Amniotic stem cell (primary cell): ENCODE measurements at regions not wholly inside any gene's neighbourhood (a gene's known extent, or its start where the extent isn't known, plus 50 kb on each side); places are given as distances from the start of the nearest gene placed in this dataset.

Experiments
- DNase-seq: peaks from one replicate; lab custom pipeline; 2025; lab: John Stamatoyannopoulos, UW

DNA sequence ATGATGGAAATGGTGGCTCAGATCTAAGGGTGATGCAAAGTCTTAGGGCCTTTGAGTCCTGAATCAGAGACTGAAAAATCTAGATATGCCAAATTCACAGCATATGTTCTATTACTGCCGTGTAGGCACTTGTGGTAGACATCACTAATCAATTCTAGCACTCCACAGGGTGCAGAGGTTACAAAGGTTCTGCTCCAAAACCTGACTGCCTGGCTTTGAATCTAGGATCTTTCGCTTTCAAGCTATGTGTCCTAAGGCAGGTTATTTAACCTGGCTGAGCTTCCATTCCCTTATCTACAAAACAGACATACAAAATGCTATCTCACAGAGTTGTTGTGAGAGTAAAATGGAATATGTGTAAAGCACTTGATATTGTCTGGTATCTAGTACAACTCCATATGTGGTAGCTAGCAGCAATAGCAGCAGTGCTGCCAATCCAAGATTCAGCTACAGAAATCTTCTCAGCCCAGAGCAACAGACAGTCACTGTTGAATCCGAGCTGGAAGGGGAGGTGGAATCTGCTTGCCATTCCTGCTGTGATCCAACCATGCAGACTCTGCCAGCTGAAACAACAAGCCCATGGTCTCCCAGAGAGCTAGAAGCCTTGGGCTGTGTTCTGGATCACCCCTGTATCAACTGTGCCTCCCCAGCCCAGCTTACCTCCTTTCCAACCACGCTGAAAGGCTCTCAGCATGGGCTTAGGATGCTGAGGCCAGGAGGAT is 206.9 kb downstream of the TFAP2C start:
- DNase-seq: no peak

DNA sequence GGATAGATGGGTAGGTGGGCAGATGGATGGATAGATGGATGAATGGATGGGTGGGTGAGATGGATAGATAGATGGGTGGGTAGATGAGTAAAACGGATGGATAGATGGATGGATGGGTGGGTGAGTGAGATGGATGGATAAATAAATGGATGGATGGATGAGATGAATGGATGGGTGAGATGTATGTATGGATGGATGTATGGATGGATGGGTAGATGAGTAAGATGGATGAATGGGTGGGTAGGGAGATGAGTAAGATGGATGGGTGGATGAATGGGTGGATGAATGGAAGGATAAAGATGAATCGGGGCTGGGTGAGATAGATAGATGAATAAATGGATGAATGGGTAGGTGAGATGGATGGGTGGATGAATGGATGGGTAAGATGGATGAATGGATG is 210.1 kb downstream of the TFAP2C start:
- no peak for DNase-seq

DNA sequence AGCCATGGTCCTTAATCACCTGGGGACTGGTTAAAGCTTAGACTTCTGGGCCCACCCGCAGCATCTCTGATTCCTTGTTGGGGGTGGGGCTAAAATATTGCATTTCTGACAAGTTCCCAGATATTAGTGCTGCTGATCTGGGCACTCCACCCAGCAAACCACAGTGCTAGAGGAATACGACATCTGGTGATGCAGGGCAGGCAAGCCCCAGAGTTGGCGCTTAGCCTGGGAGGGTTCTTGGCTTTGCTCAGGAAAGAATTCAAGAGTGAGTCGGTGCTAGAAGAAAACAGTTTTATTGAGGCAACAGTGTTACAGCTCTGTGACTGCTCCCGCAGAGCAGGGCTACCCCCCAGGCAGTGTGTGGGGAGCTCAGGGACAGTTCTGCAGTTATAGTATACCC is 210.7 kb downstream of the TFAP2C start:
- no peak for DNase-seq

DNA sequence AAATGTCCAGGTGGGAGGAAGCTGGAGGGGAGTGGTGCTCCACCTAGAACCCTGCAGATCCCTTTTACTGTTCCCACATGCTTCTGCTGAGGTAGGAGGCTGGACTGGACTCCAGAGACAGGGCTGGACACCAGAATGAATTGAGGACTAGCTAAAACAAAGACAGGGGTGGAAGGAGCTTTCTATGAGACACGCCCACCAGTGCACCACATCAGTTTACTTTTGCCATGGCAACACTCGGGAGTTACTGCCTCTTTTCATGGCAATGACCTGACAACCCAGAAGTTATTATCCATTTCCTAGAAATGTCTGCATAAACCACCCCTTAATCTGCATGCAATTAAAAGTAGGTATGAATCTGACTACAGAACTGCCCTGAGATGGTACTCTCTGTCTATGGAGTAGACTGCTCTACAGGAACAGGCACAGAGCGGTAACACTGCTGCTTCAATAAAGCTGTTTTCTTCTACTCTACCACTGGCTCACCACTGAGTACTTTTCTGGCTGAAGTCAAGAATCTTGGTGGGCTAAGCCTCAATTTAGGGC is 211.7 kb downstream of the TFAP2C start:
- DNase-seq: no peak

DNA sequence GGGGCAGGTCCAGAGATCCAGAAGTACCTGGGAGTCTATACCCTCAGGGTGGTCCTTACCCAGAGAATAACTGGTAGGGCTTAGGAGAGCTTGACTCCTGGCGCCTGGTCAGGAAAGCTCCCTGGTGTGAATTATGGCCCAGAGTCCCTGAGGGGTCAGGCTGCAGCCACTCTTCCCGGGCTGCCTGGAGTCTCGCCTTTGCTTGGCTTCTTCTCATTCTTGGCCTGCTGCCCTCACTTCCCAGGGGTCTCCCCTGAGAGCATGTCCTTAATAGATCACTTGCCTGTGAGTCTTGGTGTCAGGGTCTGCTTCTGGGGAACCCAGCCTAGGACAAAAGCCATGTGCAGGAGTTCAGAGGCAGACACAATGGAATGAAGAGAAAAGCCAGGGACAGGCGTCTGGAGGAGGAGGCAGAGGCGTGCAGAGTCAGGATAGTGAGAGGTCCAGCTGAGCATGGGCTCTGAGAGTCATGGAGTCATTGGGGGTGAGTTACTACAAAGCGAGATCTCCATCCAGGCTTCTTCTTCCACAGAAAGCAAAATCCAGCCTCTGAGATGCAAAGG is 212.3 kb downstream of the TFAP2C start:
- no peak for DNase-seq

DNA sequence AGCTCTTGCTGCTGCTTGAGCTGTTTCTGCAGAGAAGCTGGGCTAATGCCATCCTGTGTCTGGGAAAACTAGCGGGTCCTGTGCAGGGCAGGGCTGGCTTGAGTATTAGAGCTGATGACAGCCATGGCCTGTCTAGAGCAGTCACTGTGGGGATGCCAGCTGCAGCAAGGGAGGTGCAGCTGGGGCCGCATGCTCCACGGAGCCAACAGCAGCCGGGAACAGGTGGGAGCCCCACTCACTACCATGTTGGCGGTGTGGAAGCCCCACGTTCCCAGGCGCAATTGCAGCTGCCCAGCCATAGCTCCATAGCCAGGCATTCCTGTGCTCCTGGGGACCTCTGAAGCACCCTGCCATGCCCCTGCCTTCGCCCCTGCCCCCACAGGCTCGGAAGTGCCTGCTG is 212.9 kb downstream of the TFAP2C start:
- no peak for DNase-seq

DNA sequence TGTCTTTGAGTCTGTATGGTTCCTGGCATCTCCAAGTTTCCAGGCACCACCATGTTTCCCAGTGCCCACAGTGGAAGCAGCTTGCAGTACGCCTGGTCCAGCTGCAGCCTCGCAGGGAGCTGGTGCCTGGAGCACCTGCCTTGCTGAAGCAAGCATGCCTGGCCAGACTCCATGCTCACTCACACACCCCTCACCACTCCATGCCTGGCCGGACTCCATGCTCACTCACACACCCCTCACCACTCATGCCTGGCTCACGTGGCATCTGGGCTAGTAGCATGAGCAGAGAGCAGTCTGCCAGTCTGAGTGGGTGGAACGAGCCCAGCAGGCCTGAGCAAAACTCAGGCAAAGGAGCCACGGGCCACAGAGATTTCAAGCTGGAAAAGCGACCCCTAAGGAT is 214.3 kb downstream of the TFAP2C start:
- DNase-seq: no peak

DNA sequence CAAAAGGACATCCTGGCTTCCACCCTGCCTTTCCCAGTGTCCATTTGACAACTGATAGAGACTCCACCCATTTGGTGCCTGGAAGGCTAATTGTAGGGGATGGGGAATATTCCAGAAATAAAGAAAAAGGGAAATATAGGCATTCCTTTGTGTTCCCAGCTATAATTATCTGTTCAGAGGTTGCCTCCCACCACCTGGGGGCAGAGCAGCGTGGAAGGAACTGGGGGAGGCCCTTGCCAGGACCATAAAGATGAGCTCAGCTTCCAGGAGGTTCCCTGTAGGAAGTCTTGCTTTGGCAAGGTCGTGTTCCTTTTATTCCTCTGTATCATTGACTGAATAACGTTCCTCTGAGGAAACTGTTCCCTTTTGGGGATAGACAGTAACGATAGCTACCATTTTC is 214.7 kb downstream of the TFAP2C start:
- no peak for DNase-seq

DNA sequence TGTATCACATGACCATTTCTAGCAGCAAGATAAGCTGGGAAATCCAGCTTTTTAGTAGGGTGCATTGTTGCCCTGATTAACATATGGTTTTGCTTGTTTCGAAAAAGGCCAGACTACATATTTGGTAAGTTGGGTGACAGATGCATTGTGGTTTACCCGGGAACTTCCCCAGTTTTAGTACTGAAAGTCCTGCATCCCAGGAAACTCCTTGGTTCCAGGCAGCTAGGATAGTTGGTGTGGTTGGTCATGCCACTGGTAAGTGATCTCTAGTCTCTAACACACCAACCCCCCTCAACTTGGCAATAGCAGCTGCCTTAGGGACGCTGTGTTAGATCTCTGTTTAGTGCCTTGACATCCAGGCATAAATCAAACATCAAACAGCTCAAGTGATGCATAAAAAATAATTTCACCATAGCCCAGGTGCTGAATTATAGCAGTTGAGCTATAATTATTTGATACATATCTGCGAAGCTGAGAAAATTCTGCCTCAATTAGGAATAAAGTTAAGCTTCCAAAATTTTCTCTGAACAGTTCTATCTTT is 216.5 kb downstream of the TFAP2C start:
- no peak for DNase-seq

DNA sequence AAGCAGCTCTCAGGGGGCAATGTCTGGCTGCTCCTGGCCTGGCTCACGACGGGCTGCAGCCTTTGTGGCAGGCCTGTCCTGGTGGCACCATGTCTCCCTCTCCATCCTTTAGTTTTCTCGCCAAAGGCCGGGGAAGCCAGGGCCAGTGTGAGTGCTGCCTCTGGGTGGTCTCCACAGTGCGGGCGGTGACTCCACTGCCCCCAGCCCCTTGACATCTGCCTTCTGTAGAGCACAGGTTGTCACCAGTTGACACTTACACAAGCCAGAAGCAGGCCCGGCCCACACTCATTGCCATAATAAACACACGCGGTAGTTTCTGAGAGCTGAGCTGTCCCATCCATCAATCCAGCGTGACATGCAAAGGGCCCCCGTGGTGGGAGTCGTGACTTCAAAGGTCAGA is 219.5 kb downstream of the TFAP2C start:
- DNase-seq: no peak

DNA sequence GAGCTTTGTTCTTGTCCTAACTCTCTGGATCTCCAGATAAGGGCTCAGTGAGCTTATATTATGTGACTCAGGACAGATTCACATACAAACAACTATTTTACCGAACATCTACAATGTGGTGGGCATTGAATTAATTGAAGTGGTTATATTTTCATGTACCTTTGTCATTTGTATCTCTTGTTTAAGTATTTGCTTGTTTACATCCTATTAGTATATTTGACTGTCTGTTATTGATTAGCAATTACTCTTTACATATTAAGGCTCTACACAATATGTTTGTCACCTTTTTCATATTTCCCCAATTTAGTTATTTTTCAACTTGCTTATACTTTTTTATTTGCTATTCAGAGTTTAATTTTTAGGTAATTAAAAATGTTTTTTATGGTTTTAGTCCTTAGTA is 222.4 kb downstream of the TFAP2C start:
- DNase-seq: no peak

DNA sequence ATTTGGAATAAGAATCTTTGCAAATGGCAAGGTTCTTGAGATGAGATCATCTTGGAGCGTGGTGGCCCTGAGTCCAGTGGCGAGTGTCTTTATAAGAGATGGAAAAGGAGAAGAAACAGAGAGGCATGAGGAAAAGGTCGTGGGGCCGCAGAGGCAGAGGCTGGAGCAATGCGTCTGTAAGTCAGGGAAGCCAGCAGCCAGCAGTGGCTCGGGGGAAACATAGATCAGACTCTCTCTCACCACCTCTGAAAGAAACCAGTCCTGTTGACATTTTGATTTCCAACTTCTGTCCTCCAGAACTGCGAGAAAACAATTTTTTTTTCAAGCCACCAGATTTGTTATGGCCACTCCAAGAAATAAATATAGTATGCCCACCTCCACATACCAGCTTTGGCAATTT is 226.6 kb downstream of the TFAP2C start:
- DNase-seq: no peak

DNA sequence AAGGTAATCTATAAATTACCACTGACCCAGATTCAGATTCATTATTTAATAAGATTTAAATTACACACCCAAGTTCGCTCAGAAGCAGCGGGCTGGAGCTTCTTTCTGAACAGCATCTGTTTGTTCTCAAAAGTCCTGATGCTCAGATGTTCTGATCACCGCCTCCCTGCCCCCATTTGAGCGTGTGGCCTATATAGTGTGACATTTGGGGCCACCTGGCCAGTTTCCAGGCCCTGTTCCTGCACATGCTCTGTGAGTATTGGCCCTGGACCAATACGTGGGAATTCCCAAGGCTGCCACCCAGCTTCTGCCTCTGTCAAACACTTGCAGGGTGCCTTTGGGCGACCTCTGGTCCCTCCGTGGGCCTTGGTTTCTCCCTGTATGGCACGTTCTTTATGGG is 228.8 kb downstream of the TFAP2C start:
- DNase-seq: no peak

DNA sequence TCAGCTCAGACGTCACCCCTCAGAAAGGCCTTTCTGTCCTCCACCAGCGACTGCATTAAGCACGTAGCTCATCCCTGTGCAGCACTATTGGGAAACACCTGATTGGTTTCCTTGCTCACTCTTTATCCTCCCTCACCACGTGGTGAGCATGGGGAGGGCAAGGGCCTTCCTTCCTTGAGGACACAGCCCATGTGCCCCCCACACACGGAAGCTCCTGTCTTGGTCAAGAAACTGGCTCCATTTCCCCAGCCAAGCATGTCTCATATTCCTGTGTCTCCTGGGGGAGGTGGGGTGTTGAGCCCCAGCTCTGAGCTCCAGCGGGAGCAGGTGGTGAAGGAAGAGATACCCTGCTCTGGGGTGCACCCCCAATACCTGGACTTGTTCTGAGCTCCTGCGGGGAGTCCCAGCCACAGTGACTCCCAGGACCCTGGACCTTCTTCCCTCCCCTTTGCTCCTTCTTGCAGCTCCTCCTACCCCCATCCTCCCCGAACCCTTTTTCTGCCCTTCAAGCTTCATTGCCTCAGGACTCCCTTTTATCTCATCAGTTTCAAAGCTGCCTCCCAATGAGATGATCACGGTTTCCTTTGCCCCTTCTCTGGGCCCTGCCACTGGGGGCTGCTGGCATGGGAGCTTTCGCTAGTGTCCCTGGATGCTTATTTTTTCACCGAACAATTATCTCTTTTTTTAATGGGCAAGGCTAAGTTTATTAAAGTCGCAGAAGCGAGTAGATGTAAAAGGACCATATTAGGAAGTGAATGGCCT is 230.1 kb downstream of the TFAP2C start:
- DNase-seq: no peak

DNA sequence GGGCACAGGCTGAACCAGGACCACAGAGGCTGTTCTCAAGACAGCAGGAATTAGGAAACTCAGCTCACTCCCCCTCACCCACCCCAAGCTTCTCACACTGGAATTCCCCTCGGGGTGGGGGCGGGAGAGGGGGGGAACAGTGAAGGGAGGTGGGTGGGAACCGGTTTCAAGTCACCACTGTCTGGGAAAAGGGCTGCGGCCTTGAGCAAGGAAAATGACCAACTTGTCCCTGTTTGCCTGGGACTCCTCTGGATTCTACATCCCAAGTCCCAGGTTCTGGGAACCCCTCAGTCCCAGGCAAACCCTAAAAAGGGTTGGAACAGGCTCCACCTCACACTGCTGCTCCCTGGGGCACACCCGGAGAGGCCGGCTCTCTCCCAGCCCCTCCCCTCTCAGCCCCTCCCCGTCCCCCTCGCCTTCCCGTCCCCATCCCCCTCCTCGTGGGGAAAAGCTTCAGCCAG is 230.7 kb downstream of the TFAP2C start:
- DNase-seq: no peak

DNA sequence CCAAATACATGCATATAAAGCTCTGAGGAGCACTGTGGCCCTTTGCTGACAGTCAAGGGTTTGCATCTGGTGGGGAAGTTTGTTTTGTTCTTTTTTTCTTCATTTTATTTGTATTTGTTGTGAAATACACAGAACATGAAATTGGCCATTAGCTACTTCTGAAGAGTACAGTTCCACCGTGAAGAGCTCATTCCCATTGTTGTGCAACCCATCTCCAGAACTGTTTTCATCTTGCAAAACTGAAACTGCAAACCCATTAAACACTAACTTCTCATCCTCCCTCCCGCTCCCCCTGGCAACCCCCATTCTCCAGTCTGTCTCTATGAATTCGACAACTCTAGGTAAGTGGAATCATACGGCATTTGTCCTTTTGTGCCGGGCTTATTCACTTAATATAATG is 231.3 kb downstream of the TFAP2C start:
- no peak for DNase-seq

DNA sequence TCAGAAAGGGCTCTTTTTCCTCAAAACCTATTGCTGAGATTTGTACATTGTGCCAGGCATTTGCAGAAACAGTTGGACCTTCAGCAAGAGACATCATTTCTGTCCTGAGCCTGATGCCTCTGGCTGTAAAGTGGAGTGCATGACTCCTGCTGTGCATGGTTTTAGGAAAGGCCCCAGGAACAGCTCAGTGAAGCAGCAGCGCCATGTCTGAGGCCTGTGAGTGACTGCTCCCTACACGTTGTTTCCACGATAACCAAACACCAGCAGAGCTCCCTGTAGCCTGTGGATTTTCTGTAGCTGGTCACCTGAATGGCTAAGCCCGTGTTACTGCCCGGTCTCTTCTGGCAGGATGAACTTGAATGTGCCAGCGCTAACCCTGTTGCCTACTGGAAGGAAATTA is 232.5 kb downstream of the TFAP2C start:
- no peak for DNase-seq

DNA sequence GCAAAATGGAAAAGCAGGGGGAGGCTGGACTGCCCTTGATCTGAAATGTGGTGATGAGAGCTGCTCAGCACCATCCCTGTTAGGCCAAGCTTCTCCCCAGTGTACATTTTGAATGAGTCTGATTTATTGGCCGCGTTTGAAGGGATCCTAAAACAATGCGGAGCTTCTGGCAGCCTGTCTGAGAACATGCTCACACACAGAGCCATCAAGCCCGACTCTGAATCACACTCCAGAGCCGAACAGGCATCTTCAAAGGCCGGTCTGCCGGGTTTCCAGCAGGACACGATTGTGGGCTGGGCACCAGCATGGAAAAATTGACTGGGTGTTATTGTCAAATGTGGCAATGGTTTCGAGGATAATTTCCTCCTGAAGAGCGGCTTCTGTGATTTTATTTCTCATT is 235.9 kb downstream of the TFAP2C start:
- no peak for DNase-seq

DNA sequence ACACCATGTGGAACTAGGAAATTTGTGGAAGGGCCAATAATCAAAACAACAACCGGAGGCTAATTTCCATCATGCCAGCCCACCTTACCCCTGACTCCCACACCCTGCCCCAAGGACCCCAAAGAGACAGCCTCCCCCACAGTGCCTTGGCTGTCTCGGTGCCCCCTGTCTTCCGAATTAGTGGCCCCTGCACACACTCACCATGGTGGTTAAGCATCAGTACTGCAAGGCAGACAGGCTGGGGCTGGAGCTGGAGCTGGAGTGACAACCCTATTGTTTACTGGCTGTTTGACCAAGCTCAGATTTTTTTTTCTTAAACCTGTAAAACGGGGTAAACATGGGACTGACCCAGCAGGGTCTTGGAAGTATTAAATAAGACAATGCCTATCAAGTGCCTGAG is 238.0 kb downstream of the TFAP2C start:
- no peak for DNase-seq

DNA sequence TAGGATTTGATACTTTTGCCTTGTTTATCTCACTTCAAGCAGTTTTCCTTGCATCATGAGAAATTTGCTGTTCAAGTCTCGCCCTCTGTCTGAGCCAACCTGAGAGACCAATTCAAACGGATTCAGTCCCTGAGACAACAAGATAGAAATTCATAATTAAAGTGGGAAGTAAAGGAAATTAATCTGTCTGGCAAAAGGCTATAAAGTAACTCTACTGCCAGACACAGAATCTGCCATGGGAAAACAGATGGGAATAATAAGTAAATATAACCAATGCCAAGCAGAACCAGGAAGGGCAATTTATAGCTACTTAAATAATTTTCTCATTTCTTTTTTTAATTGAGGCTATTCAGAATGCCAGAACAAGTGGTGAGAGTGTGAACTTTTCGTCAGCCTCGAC is 239.6 kb downstream of the TFAP2C start:
- DNase-seq: no peak

DNA sequence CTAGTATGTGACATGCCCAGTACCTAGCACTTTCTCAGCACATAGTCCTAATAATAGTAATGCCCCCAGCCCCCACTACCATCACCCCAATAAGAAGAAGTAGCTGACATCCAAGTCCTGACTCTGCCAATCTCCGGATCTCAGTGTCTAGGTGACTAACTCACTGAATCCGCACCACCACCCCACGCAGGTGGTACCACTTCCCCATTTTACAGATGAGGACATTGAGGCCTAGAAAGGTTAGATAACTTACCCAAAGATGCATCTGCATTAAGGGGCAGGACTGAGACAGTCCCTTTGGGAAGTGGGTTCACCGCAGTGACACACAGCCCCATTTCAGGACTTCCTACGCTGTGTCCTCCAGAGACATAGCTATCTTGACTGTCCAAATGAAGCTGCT is 241.2 kb downstream of the TFAP2C start:
- no peak for DNase-seq

DNA sequence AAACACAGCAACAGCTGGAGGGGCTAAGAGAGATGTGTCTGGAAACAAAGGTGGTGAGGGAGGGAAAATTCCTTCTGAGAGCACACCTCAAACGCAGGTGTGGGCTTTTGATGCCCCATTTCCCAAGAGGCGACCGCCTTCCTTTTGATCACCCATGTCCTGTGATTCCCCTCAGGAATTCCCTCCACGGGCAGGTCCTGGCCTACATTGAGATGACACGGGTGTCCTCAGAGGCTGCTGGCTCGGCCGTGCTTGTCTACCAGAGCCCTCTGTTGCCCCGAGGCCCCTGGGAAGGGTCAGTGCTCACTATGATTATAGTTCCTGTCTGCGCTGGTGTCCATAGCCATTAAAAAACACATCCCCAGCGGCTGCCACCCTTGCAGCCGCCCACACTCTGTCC is 242.6 kb downstream of the TFAP2C start:
- DNase-seq: no peak
